Stimulated activated CD8-positive, alpha-beta memory T cell treated with anti-CD3 and anti-CD28 coated beads, Interleukin-12 subunit alpha, Interleukin-12 subunit beta, amount 100 ng/mL, for 4 hours (primary cell): ENCODE measurements at regions not wholly inside any gene's neighbourhood (a gene's known extent, or its start where the extent isn't known, plus 50 kb on each side); places are given as distances from the start of the nearest gene placed in this dataset.

ENCODE experiments used
- DNase-seq: peaks from one replicate; pipeline ENCODE4 v3.0.0-alpha.2; 2020; ENCODE audit warnings: low read depth

DNA sequence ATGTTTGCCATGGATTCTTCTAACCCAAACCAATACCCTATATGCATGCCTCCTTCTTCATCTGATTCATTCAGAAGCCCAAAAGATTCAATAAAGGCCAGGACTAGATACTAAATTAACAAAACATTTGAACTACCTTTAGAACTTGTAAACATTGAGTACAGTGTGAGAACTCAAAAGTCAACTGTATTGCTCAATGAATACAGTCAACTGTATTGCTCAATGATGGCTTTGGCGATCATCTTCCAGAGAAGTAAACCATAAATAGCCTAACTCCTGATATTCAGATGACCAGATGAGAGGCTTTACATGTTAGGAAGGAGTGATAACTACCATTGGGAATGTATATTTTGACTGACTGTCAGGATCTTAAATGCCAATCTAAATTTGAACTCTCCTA, 206.5 kb upstream of the ITGA4 start:
- DNase-seq: no peak

DNA sequence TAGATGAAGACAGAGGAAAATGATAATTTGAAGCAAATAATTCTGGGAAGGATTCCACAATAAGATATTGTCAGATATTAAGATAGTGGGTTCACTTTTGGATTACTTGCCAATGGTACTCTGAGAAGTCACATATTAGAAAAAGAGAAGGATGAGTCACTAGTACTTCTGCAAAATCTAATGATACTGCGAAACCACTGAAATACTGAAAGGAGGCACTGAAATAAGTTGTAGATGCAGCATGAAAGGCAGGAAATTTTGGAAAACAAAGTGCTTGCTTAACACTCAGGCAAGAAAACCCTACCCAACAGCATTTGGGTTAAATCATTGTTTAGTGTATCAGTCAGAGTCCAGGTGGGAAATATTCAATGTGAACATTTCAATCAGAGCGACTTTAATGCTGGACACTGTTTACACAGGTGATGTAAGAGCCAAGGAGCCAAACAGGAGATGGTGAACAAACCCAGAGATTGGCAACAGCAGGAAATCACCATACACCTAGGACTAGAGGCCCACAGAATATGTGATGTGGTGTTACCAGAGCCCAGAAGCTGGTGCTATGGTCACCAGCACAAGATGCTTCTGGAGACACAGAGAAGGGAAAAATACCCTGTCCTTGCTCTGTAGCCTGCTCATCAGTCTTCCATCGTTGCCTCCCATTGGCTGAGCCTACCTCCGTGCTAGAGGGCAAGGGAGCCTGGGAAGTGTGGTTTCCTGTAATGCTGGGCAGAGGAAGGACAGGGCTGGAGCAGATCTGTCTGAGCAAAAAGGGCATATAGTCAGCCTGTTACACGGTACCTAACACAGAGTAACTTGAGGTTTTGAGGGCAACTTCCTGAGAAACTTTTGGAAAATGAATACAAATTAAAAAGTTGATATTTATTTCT, 204.7 kb upstream of the ITGA4 start:
- no peak for DNase-seq

DNA sequence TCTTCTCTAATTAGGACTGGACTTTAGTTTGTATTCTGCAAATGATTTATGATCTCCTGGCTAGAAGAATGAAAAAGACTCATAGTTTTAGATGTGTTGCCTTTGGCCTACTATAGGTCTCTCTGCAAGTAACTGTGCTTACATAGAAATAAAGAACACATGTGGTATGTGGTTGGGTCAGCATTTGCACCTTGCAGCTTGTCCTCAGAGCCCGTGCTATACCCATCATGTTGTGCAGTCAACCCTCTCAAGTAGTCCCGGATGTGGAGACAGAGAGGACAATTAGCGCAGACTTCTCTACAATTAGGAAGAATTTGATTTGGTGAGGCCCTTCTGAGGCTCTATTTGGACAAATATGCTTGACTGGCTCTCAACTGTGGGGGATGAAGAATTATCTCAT, 203.7 kb upstream of the ITGA4 start:
- no peak for DNase-seq

DNA sequence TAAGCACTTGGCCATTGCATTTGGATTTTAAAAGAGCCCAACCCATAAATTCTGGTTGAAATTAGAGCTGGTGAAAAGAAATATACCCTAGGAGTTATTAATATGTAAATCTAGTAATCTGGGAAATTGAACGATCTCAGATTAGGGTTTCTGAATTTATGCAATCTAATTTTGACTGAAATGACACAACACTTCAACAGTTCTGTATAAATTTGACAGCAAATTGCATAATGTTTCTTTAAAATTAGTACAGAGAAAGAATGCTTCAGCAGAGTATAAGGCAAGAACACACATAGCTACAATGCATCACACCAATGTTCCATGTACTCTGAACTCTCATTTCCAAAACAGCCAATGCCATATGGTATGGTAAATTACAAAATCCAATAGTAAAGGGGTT, 201.5 kb upstream of the ITGA4 start:
- no peak for DNase-seq

DNA sequence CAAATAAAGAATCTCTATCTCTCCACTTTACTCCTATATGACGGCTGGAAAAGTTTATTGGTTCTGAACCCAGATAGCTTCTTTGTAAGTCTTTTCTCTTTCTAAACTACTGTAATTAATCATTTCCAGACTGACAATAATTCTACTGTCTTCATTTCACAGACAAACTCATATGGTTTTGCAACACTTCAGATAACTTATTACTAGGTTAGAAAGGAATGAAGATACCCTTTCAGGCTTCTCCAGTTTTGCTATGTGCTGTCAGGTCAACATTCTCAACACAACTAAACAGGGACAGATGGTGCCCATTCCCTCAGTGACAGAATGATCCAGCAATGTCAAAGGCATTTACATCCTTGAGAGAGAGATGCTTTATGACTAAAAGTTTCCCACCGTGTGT, 198.5 kb upstream of the ITGA4 start:
- no peak for DNase-seq

GRCh38 chr2:181262782-181263181, 194.4 kb upstream of the ITGA4 start:
- no peak for DNase-seq

DNA sequence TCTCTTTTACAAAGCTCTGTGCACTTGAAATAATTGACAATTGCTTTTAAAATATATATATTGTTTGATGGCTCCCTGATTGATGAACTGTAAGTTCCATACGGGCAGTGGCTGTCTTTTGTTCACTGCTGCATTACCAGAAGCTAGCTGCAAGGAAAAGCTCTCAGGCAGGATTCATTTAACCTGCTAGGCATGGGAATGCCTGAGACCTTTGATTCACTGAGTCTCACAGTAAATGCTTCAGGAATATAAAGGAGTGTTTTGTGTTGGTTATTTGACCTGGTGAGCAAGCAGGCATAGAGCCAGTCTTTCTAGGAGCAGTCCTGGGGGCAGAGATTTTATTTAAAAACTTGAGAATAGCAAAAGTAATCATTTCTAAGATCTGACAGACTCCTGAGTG, 193.2 kb upstream of the ITGA4 start:
- no peak for DNase-seq

GRCh38 chr2:181264441-181264840, 192.7 kb upstream of the ITGA4 start:
- no peak for DNase-seq

- DNase-seq: no peak
These were observed 190.6 kb upstream of the ITGA4 start for GRCh38 chr2:181266614-181267013.

GRCh38 chr2:181268174-181268867, 188.9 kb upstream of the ITGA4 start:
- no peak for DNase-seq

DNA sequence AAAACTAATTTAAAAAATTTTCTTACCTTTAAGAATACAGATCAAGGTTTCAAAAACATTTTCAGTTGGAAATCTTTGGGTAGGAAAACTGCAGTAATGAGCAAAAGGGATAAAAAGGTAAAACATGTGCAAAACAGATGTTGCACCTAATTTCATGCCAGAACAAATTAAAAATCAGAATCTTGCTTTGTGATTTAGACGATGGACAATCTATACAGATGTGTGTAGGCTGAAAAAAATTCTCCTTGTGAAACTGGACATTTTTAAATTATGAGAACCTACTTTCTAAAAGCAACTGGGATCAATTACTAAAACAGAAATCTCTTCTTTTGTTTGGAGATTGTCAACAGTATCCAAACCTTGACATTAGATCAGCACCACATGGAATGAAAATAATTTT, 183.2 kb upstream of the ITGA4 start:
- no peak for DNase-seq

- no peak for DNase-seq
These were observed 181.5 kb upstream of the ITGA4 start for GRCh38 chr2:181275643-181276070.

DNA sequence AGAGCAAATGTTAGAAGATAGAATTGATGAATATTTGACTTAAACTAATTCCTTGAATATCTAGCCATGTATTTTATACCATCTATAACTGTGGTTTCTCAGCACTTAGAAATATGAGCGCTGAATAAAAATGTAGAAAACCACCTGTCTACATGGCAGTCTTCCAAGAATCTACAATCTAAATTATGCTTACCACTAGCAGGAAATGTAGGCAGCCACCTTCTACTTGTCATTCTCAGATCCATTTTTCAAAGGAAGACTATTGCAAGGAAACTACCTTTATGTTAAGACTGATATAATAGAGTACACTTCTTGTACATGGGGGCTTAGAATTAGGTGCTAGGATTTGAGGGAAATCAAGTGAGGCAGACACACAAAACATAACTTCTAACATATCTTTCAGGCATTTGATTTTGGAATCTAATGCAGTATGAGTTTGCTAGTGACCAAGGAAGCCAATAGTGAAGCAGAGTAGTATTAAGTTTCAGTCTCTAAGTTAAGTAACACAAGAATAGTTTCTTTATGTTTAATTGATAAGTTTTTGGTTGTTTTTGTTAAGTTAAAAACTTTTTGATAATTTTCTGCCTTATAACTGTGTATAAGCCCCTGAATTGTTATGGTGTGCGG, 175.9 kb upstream of the ITGA4 start:
- no peak for DNase-seq

- DNase-seq: no peak
These were observed 172.1 kb upstream of the ITGA4 start for GRCh38 chr2:181285116-181285515.

DNA sequence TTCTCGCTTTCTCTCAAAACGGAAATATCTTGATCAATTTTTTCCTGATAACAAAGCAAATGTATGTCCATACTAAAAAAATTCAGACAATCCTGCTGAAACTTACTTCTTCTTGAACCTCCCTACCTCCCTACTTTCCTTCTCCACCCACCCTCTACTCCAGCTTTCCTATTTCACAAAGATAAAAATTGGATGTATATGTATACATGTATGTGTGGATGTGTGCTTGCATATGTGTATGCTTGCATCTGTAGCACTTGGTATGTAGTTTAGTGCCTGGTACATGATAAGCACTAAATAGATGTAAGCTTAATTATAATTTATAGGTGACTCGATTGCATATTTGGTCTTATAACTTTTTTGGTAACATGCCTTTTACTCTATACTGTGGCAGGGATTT, 167.5 kb upstream of the ITGA4 start:
- no peak for DNase-seq

DNA sequence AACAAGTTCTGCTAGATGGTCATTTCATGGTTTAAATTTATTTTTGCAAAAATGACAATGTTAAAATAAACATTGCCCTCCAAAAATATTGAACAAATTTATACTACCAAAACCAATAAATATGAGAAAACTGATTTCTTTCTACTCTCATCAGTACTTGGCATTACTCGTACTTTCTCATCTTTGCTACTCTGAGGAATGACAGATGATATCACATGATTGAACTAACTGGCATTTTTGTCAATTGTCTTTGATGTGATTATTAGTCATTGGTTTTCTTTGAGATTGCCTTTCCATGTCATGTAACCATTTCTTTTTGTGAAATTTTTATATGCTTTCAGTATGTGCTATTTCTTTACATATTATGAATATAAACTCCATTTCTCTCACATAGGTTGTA, 167.0 kb upstream of the ITGA4 start:
- DNase-seq: no peak

DNA sequence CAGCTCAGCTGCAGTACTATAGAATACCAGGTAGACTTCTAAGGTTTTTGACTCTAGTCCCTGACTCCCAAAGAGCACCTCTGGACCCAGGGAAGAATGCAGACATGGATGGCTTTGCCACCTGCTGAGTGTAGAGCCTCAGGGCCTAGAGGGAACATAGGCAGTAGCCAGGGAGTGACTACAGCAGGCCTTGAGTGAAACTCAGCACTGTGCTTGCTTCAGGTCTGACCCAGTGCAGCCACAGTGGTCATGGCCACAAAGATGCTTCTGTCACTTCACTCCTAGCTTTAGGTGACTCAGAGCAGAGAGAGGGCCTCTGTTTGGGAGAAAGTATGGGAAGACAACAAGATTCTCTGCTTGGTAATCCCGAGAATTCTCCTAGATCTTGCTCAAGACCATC, 162.2 kb upstream of the ITGA4 start:
- no peak for DNase-seq

- no peak for DNase-seq
These were observed 156.4 kb upstream of the ITGA4 start for GRCh38 chr2:181300600-181301291.

DNA sequence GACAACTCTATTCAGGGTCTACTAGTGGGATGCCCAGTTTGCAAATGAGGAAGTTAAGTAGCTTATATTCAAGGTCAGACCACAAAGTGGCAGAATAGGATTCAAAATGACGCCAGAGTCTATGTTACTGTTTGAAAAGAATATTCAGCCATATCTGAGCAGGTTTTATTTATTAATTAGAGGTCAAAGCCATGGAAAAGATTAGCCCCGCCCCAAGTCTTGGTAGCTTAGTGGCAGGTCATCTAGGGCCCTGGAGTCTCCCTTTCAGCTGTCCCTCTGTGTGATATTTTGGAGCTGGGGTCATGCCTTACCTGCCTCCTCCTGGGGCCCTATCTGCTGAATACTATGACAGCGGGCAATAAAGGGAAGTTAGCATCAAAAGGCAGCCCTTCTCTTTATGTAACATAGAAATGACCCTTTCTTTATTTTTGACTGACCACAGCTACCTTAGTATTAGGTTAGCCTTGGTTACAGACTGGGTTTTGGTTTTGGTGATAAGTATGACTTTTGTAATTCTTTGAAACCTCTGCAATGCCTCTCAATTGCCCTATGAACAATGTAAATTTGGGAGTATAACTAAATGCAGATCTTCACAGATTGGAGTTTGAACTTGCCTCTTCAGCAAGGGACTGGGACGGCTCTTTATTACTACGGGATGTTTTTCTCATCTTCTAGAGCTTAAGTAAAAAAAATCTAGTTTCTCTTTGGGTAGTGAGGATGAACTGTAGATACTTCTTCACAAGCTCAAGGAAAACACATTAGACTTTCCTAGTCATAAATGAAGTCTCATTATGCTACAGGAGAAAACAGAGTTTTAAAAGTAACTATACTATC, 153.0 kb upstream of the ITGA4 start:
- DNase-seq: no peak

DNA sequence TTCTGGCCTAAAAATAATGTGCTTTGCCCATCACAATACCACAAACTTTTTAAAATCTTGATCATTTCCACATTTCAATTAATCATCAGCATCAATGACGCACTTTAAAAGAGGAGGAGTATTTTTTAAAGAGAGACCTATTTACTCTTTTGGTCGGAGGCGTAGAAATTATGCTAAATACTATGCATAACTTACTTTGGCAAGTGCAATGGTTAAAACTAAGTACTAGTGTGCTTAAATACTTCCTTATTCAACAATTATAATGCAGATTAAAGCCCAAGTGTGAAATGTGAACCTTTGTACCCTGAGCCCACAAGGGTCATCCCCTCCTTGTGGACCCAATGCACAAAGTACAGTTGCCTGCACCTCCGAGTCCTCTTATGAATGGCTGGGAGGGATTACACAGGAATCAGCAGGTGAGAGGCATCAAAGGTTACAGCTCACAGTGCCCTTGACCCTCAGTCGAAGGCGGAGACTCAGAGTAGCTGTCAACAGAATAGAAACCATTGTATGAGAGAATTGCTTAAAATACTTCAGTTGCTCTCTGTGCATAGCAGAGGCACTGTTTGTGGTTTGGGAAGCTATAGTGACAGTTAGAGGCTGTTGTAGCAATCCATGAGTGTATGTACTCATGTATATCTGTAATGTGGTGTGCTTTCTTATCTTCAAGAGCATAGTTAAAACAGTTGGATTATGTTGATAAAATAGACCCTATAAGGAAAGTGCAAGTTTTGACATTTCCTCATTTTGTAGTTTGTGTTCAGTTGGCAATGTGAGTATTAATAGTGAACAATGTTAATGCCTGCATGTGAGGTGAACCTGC, 151.7 kb upstream of the ITGA4 start:
- DNase-seq: no peak

- DNase-seq: no peak
These were observed 150.4 kb upstream of the ITGA4 start for GRCh38 chr2:181306785-181307184.
